ENCODE measurements at regions not wholly inside any gene's neighbourhood (a gene's known extent, or its start where the extent isn't known, plus 50 kb on each side); places are given as distances from the start of the nearest gene placed in this dataset.

DNA sequence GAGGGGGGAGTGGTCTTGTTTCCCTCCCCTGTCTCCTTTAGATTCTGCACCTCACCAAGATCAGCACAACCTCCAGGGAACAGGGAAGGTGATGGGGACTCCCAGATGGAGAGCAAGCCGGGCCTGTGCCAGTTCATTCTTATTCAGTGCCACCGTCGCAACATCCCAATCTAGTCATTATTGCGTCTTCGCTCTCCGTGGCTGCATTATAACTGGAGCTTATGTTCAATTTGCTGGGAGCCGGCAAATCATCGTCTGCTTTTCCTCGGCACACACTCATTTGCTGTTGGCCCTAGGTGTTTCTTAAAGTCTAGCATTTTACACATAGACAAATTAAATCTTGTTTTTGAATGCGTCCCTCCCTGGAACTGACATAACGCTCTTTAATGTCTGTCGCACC lies 1269.7 kb downstream of the BRD1 start:
- TF ChIP-seq CTCF (IDR thresholded peaks at IDR 0.05), result no peak
- TF ChIP-seq EZH2 (IDR thresholded peaks at IDR 0.05; ENCODE audit: borderline replicate concordance, insufficient read depth, low read depth, low read length, poor library complexity, severe bottlenecking), result no peak
- CTCF ChIA-PET, result no interaction called here

GRCh38 chr22:48557473-48557872 lies 1270.2 kb downstream of the BRD1 start:
- ChIA-PET CTCF (no interaction called here), POLR2A (no interaction called here)
- Histone ChIP-seq H3K27ac (ENCODE audit: low read length in 2 of 2) (no peak overlapping the region), H3K9ac (ENCODE audit: low read length) (no peak overlapping the region), H3K4me3 (ENCODE audit: control extremely low read depth in 1 of 5, extremely low read depth in 1 of 5, insufficient read depth in 1 of 5, low read depth in 2 of 5, low read length in 4 of 5) (no peak overlapping the region), H4K20me1 (ENCODE audit: control insufficient read depth, insufficient read depth, low read length, poor library complexity, severe bottlenecking) (no peaks in the 10 kb centered on the region), H3K36me3 (replicated peaks in 1 of 2; ENCODE audit: control extremely low read depth in 1 of 2, control insufficient read depth in 1 of 2, extremely low read depth in 1 of 2, insufficient read depth in 2 of 2, low read length in 1 of 2) (no peaks in the 10 kb centered on the region), H3K27me3 (replicated peaks in 1 of 4; ENCODE audit: control extremely low read depth in 1 of 4, control insufficient read depth in 3 of 4, insufficient read depth in 4 of 4, low read length in 3 of 4) (no peaks in the 10 kb centered on the region), H3K79me2 (ENCODE audit: control insufficient read depth, insufficient read depth, low read length) (no peaks in the 10 kb centered on the region), H3K9me3 (ENCODE audit: control extremely low read depth in 1 of 3, control insufficient read depth in 2 of 3, insufficient read depth in 1 of 3, low read length in 2 of 3) (peaks cover 0 to 16% (median 0%) of the 10 kb centered on the region in 3 donors), H3K4me1 (ENCODE audit: control insufficient read depth in 2 of 2, insufficient read depth in 2 of 2, low read length in 2 of 2) (no peaks in the 10 kb centered on the region), H2AFZ (ENCODE audit: insufficient read depth, low read depth, low read length, poor library complexity, severe bottlenecking) (no peak overlapping the region), H3K4me2 (replicated peaks; ENCODE audit: low read depth, low read length, poor library complexity, severe bottlenecking) (no peak overlapping the region)
- intact Hi-C loops (cut with micrococcal nuclease), result no loop called here
- TF ChIP-seq CTCF (IDR thresholded peaks at IDR 0.05), result no peak
- no peak for TF ChIP-seq EZH2 (IDR thresholded peaks at IDR 0.05; ENCODE audit: borderline replicate concordance, insufficient read depth, low read depth, low read length, poor library complexity, severe bottlenecking)
- Mint-ChIP-seq H3K9me3 (ENCODE audit: insufficient read depth) (no peaks in the 10 kb centered on the region), H3K27ac (no peak overlapping the region), H3K4me1 (no peaks in the 10 kb centered on the region), H3K27me3 (no peaks in the 10 kb centered on the region), H3K4me3 (no peak overlapping the region)
- ATAC-seq (ENCODE audit: low read depth), result no peak
- DNase-seq, result no peak
- 94% methylated on average over 11 of the region's 11 CpGs for WGBS (ENCODE audit: insufficient coverage)

More for the DNA sequence above, 1269.7 kb downstream of the BRD1 start:
- H3K4me2 ChIP-seq (replicated peaks; ENCODE audit: low read depth, low read length, poor library complexity, severe bottlenecking), result no peak overlapping the region
- no peaks in the 10 kb centered on the region for H3K9me3 Mint-ChIP-seq (ENCODE audit: insufficient read depth)
- H3K36me3 ChIP-seq (replicated peaks in 1 of 2; ENCODE audit: control extremely low read depth in 1 of 2, control insufficient read depth in 1 of 2, extremely low read depth in 1 of 2, insufficient read depth in 2 of 2, low read length in 1 of 2), result no peaks in the 10 kb centered on the region
- H3K27me3 Mint-ChIP-seq, result no peaks in the 10 kb centered on the region
- H3K9ac ChIP-seq (ENCODE audit: low read length), result no peak overlapping the region
- no peaks in the 10 kb centered on the region for H3K79me2 ChIP-seq (ENCODE audit: control insufficient read depth, insufficient read depth, low read length)
- no peak overlapping the region for H3K4me3 ChIP-seq (ENCODE audit: control extremely low read depth in 1 of 5, extremely low read depth in 1 of 5, insufficient read depth in 1 of 5, low read depth in 2 of 5, low read length in 4 of 5)
- peaks cover 0 to 16% (median 0%) of the 10 kb centered on the region in 3 donors for H3K9me3 ChIP-seq (ENCODE audit: control extremely low read depth in 1 of 3, control insufficient read depth in 2 of 3, insufficient read depth in 1 of 3, low read length in 2 of 3)
- no peaks in the 10 kb centered on the region for H3K27me3 ChIP-seq (replicated peaks in 1 of 4; ENCODE audit: control extremely low read depth in 1 of 4, control insufficient read depth in 3 of 4, insufficient read depth in 4 of 4, low read length in 3 of 4)
- no peak overlapping the region for H3K4me3 Mint-ChIP-seq
- 97% methylated on average over 12 of the region's 12 CpGs for WGBS (ENCODE audit: insufficient coverage)
- H3K27ac Mint-ChIP-seq, result no peak overlapping the region
- DNase-seq (no peak), ATAC-seq (ENCODE audit: low read depth) (no peak)
- H4K20me1 ChIP-seq (ENCODE audit: control insufficient read depth, insufficient read depth, low read length, poor library complexity, severe bottlenecking), result no peaks in the 10 kb centered on the region
- H2AFZ ChIP-seq (ENCODE audit: insufficient read depth, low read depth, low read length, poor library complexity, severe bottlenecking), result no peak overlapping the region
- H3K27ac ChIP-seq (ENCODE audit: low read length in 2 of 2), result no peak overlapping the region
- POLR2A ChIA-PET, result no interaction called here
- intact Hi-C loops (cut with micrococcal nuclease), result no loop called here
- no peaks in the 10 kb centered on the region for H3K4me1 ChIP-seq (ENCODE audit: control insufficient read depth in 2 of 2, insufficient read depth in 2 of 2, low read length in 2 of 2)
- no peaks in the 10 kb centered on the region for H3K4me1 Mint-ChIP-seq
